Embryonic facial prominence (tissue), 1 donor: ENCODE measurements at regions not wholly inside any gene's neighbourhood (a gene's known extent, or its start where the extent isn't known, plus 50 kb on each side); places are given as distances from the start of the nearest gene placed in this dataset.
A peak's percentile ranks its signal among the peaks of the same experiment; 100 is the strongest.

Experiments used
- DNase-seq: peaks from one replicate; pipeline ENCODE4 v3.0.0-alpha.2; 2016; ENCODE audit errors: extremely low spot score

GRCh38 chr13:31896427-31896826 is 135.1 kb upstream of the FRY start:
- no peak for DNase-seq

- no peak for DNase-seq
These were observed 133.0 kb upstream of the FRY start for GRCh38 chr13:31898378-31899071.

- no peak for DNase-seq
These were observed 129.6 kb upstream of the FRY start for GRCh38 chr13:31901985-31902384.

GRCh38 chr13:31903111-31903815 is 128.3 kb upstream of the FRY start:
- no peak for DNase-seq

GRCh38 chr13:31904941-31905824 is 126.4 kb upstream of the FRY start:
- DNase-seq, result no peak

GRCh38 chr13:31905961-31906360 is 125.6 kb upstream of the FRY start:
- no peak for DNase-seq

GRCh38 chr13:31908696-31909411 is 122.7 kb upstream of the FRY start:
- DNase-seq, result no peak

GRCh38 chr13:31909864-31910551 is 121.6 kb upstream of the FRY start:
- peak; percentile 52 for DNase-seq

- DNase-seq, result no peak
These were observed 120.9 kb upstream of the FRY start for GRCh38 chr13:31910633-31911032.

GRCh38 chr13:31912647-31913401 is 118.8 kb upstream of the FRY start:
- DNase-seq, result no peak

- no peak for DNase-seq
These were observed 118.1 kb upstream of the FRY start for GRCh38 chr13:31913459-31913858.

GRCh38 chr13:31914843-31915242 is 116.7 kb upstream of the FRY start:
- DNase-seq, result no peak

GRCh38 chr13:31918707-31919106 is 112.9 kb upstream of the FRY start:
- no peak for DNase-seq

GRCh38 chr13:31919241-31919640 is 112.3 kb upstream of the FRY start:
- no peak for DNase-seq

- DNase-seq, result no peak
These were observed 111.4 kb upstream of the FRY start for GRCh38 chr13:31919971-31920726.

GRCh38 chr13:31920727-31921100 is 110.9 kb upstream of the FRY start:
- DNase-seq, result no peak

GRCh38 chr13:31922724-31923123 is 108.8 kb upstream of the FRY start:
- DNase-seq, result no peak

GRCh38 chr13:31923134-31923763 is 108.3 kb upstream of the FRY start:
- no peak for DNase-seq

GRCh38 chr13:31925079-31925478 is 106.5 kb upstream of the FRY start:
- no peak for DNase-seq
